GM19043 (cell line): ENCODE measurements at regions not wholly inside any gene's neighbourhood (a gene's known extent, or its start where the extent isn't known, plus 50 kb on each side); places are given as distances from the start of the nearest gene placed in this dataset.

ENCODE experiments used
- ATAC-seq: cut with Tn5 transposase; IDR thresholded peaks from one replicate; pipeline ENCODE4 v1.9.1; 2021; ENCODE audit warnings: low read depth; ENCODE audit not compliant: unreplicated experiment

- ATAC-seq: no peak
Observed at GRCh38 chr1:229114315-229114714, 156.6 kb upstream of the RAB4A start.

- ATAC-seq: no peak
Observed at GRCh38 chr1:229114850-229115365, 156.0 kb upstream of the RAB4A start.

DNA sequence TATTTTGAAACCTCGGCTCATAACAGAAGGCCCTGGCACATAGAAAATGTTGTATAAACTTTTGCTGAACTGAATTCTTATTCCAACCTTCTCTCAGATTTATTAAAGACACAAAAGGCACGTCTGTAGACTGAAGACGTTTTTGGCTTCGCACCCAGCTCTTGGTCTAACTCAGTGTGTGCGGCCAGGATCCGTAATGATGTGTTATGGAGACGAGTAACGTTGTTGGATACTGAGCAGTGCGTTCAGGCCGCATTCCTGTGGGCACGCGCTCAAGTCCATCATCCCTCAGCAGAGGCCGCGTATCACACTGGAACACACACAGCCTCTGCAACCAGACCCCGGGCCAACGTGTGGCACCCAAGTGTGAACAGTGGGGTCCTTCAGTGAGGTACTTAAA, 154.8 kb upstream of the RAB4A start:
- no peak for ATAC-seq

DNA sequence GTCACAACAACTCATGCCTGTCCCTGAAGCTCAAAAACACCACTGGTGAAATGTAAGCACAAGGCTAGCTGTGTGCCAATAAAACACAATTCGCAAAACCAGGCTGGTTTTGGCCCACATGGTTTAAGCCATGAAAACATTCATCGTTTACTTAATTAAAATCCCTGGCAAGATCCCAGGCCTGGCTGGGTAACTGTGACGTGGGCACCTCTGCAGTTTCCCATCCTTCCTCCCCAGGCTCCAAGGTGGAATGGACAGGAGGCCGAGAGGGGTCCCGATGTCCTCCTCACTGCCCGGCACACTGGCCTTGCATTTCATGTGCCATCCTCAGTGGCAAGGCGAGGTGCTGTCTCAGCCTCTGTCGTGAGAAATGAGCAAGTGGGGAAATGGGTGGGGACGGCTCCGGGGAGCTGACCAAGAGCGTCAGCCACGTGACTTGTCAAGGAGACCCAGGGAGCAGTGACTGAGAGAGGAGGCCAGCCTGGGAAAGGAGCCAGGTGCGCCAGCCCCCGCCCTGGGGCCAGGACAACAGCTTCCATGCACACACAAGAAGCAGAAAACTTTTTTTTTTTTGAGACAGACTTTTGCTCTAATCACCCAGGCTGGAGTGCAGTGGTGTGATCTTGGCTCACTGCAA, 153.1 kb upstream of the RAB4A start:
- no peak for ATAC-seq

DNA sequence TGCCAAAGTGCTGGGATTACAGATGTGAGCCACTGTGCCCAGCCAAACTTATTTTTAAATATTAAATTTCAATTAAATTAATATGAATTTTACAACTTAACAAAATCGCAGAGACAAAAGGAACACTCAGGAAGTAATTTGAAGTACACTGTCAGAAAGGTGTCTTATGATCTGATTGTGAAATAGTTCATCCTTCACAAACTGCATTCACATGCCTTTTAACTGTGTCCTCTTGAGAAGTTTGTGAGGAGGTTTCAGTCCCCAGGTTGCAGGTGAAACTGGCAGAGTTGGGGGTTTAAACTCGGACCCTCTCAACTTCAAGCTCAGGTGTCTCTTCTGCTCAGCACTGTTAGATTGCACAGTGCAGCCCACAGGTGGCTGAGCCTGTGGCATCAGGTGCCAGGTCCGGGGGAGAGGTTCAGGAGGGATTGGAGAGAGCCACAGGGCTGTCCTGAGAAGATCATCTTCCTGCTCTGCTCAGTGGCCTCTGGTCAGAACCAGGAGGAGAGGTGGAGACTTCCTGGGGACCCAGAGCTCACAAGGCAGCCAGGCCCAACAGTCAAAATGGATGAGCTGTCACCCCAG, 152.3 kb upstream of the RAB4A start:
- no peak for ATAC-seq

DNA sequence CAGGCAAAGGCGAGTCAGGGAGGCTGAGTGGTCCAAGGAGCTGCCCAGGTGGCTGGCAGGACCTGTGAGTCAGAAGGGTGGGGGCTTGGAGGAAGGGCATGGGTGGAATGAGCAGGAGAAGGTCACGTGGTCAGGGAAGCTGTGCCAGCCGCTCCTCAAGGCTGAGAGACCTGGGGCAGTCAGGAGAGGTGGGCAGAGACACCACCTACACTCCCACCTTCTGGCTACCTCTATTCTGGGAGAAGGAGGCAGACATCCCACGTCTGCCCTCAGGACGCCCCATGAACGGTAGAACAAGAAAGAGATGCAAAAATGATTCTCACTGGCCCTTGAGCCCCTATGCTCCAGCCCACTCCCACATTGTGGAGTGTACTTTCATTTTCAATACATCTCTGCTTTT, 151.8 kb upstream of the RAB4A start:
- no peak for ATAC-seq

DNA sequence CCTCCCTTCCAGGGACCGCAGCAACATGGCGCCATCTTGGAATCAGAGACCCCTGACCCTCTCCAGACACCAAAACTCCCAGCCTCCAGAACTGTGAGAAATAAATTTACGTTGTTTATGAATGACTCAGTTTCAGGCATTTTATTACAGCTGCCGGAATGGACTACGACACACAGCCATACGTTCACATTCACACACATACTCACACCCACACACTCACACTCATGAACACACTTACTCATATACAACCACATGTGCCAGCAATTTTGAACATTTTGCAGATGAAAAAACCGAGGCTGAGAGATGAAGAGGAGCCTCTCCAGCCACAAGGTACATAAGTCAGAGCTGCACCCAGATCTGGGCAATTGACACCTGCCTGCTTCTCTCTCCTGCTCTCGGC, 151.0 kb upstream of the RAB4A start:
- no peak for ATAC-seq

DNA sequence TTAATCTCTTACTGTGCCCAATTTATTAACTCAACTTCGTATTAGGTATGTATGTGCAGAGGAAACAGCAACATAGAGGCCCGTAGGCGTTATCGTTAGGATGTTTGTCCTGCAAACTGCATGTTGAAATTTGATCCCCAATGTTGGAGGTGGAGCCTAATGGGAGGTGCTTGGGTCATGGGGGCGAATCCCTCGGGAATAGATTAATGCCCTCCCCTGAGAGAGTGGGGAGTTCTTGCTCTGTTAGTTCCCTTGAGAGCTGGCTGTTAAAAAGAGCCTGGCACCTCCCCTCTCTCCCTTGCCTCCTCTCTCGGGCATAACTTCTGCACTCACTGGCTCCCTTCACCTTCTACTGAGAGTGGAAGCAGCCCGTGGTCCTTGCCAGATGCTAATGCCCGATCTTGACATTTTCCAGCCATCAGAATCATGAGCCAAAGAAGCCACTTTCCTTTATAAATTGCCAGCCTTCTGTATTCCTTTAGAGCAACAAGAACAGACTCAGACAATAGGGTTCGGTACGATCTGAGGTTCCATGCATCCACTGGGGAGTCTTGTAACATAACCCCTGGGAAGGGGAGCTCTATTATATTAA, 149.0 kb upstream of the RAB4A start:
- no peak for ATAC-seq

GRCh38 chr1:229122606-229123005, 148.3 kb upstream of the RAB4A start:
- ATAC-seq: no peak

DNA sequence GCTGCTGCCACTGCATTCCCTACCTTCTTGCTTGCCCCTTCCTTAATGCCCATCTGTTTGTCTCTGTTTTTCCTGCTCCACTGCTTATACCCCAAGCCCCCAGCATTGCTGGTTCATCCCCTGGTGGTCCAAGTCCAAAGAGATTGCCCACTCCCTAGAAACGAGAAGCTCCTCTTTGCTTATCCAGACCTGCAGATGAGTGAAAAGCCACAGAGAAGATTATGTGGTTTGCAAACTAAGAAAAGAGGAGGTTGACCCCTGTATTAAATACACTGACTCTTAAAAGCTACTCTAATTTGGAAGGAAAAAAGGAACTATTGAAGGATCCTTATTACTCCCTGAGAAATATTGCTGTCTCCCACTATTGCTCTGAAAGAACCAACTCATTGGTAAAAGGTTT, 146.8 kb upstream of the RAB4A start:
- ATAC-seq: no peak

GRCh38 chr1:229124520-229125124, 146.3 kb upstream of the RAB4A start:
- no peak for ATAC-seq

DNA sequence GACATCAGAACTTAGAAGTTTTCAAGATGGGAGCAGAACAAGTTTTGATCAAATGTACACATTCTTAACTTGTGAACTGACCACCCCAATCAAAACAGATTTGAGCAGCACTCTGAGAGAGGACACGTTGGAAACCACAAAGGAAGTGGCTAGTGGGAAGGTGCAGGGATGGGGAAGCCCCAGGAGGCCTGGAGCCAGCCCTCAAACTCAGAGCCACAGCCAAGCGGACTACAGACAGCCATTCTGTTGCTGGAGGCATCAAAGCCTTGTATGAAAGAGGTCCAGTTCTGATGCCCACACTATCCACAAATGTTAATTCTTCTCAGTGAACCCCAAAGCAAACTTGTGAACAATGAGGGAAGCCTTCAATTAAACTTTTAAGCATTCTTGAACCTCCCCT, 143.6 kb upstream of the RAB4A start:
- ATAC-seq: no peak

- ATAC-seq: no peak
Observed at GRCh38 chr1:229128066-229128608, 142.8 kb upstream of the RAB4A start.

- ATAC-seq: no peak
Observed at GRCh38 chr1:229129301-229130027, 141.4 kb upstream of the RAB4A start.

DNA sequence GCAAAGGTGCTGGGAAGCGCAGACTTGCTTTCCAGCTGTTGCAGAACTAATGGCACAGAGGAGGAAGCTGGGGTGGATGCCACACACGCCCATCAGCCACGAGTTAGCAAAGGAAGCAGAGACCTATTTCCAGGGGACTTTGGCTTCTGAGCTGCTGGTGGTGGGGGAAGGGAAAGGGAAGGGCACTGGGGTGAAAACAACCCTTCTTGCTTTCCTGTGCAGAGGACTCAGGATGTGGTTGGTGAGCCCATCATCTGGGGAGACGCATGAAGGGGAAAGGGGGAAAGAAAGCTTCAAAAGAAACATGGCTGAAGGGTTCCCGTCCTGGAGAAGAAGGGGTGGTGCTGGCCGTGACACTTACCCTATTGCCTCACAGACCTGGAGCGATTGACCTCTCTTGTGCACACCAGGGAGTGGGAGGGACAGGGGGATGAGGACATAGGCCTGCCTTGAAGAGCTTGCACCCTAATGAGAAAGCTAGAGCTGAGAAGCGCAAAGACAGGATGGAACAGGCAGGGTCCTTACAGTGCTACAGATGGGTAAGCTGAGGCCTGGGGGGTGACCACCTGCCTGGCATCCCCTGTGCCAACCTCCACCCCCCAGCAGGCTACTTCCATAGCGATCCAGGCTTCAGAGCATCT, 140.8 kb upstream of the RAB4A start:
- no peak for ATAC-seq

DNA sequence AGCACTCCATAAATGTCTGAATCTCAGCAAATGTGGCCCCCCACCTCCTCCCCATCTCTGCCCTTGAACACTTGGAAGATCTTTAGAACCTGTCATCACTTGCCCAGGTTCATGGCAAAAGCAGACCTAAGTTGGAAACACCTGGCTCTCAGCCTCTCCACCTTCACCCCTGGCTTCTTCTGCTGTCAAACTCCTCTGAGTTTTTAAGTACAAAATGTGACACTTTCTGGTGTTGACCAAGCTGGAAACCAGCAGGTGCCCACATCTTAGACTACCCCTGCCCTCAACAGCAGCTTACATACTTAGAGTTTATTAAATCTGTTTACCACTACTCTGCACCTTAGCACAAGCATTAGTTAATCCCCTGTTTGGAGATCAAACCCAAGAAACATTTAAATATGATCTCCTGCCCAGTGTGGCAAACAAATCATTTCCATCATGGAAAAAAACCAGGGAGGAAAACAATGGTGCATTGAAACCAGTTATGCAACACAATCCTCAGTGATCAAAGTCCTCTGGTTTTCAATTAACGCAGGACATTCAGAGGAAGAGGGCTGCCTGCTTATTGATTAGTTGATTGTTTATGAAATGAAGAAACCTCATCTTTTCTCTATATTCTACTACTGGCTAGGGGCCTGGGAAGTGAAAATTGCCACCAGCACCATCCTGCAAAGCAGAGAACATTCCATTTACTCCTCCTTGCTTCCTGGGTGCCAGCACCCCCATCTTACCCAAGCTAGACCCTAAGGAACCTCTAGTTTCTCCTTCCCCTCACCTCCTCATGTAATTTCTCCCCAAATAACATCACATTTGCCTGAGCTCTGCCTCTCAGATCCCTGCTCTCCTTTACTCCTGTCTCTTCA, 139.4 kb upstream of the RAB4A start:
- no peak for ATAC-seq

- ATAC-seq: no peak
Observed at GRCh38 chr1:229132106-229132443, 138.8 kb upstream of the RAB4A start.

DNA sequence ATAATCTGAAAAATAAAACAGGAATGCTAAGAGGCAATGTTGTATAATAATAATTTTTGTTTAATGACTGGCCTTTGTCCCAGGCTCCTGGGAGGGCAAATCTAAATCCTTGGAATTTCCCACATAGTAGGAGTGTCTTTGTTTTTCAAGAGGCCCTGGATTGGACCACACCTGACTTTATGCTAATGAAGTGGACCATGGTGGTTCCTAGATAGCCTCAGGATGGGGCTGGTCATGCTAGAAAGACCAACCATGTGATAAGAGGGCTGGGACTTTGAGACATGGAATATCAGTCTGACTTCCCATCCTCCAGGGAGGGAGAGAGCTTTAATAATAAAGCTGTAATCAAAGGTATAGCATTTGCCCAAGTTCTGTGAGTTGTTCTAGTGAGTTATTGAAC, 138.2 kb upstream of the RAB4A start:
- no peak for ATAC-seq

- no peak for ATAC-seq
Observed at GRCh38 chr1:229133151-229133550, 137.8 kb upstream of the RAB4A start.

GRCh38 chr1:229133811-229134210, 137.1 kb upstream of the RAB4A start:
- ATAC-seq: no peak
